HepG2 (cell line): ENCODE measurements at regions not wholly inside any gene's neighbourhood (a gene's known extent, or its start where the extent isn't known, plus 50 kb on each side); places are given as distances from the start of the nearest gene placed in this dataset.

Source experiments
- ATAC-seq: fragments of 200-7000 bp; cut with Tn5 transposase; 3 replicates; pipeline ENCODE4 v1.9.1; 2020; ENCODE audit warnings: mild to moderate bottlenecking, moderate library complexity
- BruUV-seq: library from RNA; stranded (reverse); fragments of 400-500 nt; replicated peaks from 2 replicates; lab custom pipeline; 2021; lab: Mats Ljungman, UMichigan
- CTCF ChIA-PET: fragments of 300-600 bp; formaldehyde crosslinking; extraction: SDS; loops from one replicate; lab custom pipeline; 2021; ENCODE audit warnings: low total read pairs, inconsistent platforms, low intra/inter-chr PET ratio; lab: Yijun Ruan, JAX
- POLR2A ChIA-PET: fragments of 350-600 bp; sonication (Branson Sonifier 250); formaldehyde crosslinking; loops from one replicate; lab custom pipeline; 2020; ENCODE audit warnings: antibody characterized with exemption, inconsistent platforms; lab: Yijun Ruan, JAX
- DNase-seq: peaks from one replicate; pipeline ENCODE4 v3.0.0-alpha.2; 2015; ENCODE audit warnings: low spot score
- FAIRE-seq: peaks from 3 replicates; lab custom pipeline; 2011; peaks lifted over from hg19 to GRCh38; lab: Jason Lieb, UNC
- H2AFZ ChIP-seq: one replicate; pipeline ENCODE4 v1.6.1; 2011; ENCODE audit warnings: low read length, inconsistent platforms
- H3K27ac ChIP-seq: fragments of 300-600 bp; 3 replicates; pipeline ENCODE4 v1.8.0; 2011; ENCODE audit warnings: mixed run types, mild to moderate bottlenecking, mixed read lengths, low read length, inconsistent platforms; ENCODE audit not compliant: insufficient read depth; ENCODE audit errors: extremely low read length
- H3K27me3 ChIP-seq, 2 experiments: fragments of 200-600 bp in 1 of 2; 2 replicates in 1 of 2; 3 replicates in 1 of 2; pipeline versions ENCODE4 v1.6.0 to v1.8.0; 2011; ENCODE audit warnings: low read length in 2 of 2, mild to moderate bottlenecking in 2 of 2, moderate library complexity in 2 of 2, inconsistent platforms in 1 of 2; ENCODE audit not compliant: insufficient read depth in 2 of 2, control insufficient read depth in 1 of 2
- H3K36me3 ChIP-seq, 2 experiments: fragments of 200-600 bp in 1 of 2; replicated peaks in 1 of 2; 2 replicates in 1 of 2; 3 replicates in 1 of 2; pipeline versions ENCODE4 v1.5.1 to v1.8.0; 2011; ENCODE audit warnings: low read length in 2 of 2, inconsistent platforms in 1 of 2; ENCODE audit not compliant: insufficient read depth in 2 of 2, control insufficient read depth in 1 of 2
- H3K4me1 ChIP-seq: 2 replicates; pipeline ENCODE4 v1.5.1; 2012; ENCODE audit warnings: low read length, inconsistent platforms; ENCODE audit not compliant: insufficient read depth
- H3K4me2 ChIP-seq: 2 replicates; pipeline ENCODE4 v1.6.0; 2011; ENCODE audit warnings: low read depth, low read length, inconsistent platforms
- H3K4me3 ChIP-seq, 3 experiments: fragments of 200-600 bp in 1 of 3; sonication (generic), shearing (Covaris generic) in 1 of 3; replicated peaks in 1 of 3; 2 replicates each; pipeline ENCODE4 v1.5.1; 2011 to 2016; ENCODE audit warnings: low read length in 3 of 3, inconsistent platforms in 2 of 3, low read depth in 2 of 3, mild to moderate bottlenecking in 2 of 3, control low read depth in 1 of 3, mixed read lengths in 1 of 3; ENCODE audit not compliant: insufficient read depth in 1 of 3
- H3K79me2 ChIP-seq: one replicate; pipeline ENCODE4 v1.6.1; 2011; ENCODE audit warnings: low read length, inconsistent platforms; ENCODE audit not compliant: insufficient read depth
- H3K9ac ChIP-seq: 2 replicates; pipeline ENCODE4 v1.6.0; 2011; ENCODE audit warnings: mild to moderate bottlenecking, low read depth, low read length, inconsistent platforms; ENCODE audit not compliant: insufficient read depth
- H3K9me3 ChIP-seq: 2 replicates; pipeline ENCODE4 v1.5.1; 2012; ENCODE audit warnings: mild to moderate bottlenecking, low read length
- H4K20me1 ChIP-seq: 2 replicates; pipeline ENCODE4 v1.6.0; 2011; ENCODE audit warnings: inconsistent platforms, mild to moderate bottlenecking, low read length, moderate library complexity; ENCODE audit not compliant: insufficient read depth
- CENPX ChIP-seq: sonication (generic); formaldehyde crosslinking; IDR thresholded peaks from 2 replicates; pipeline ENCODE4 v1.9.0; 2021; ENCODE audit warnings: mild to moderate bottlenecking, missing genetic modification reagents, moderate library complexity
- EED ChIP-seq: sonication (generic); formaldehyde crosslinking; IDR thresholded peaks from 2 replicates; pipeline ENCODE4 v1.5.0; 2020; ENCODE audit warnings: mild to moderate bottlenecking, missing genetic modification reagents
- ETS1 ChIP-seq: sonication (generic); formaldehyde crosslinking; IDR thresholded peaks from 2 replicates; pipeline ENCODE4 v1.4.0; 2020; ENCODE audit warnings: missing genetic modification reagents
- HNF4A ChIP-seq: sonication (generic); formaldehyde crosslinking; IDR thresholded peaks from 2 replicates; pipeline ENCODE4 v1.4.0; 2020; ENCODE audit warnings: missing genetic modification reagents
- IKZF4 ChIP-seq: sonication (generic); formaldehyde crosslinking; IDR thresholded peaks from 2 replicates; pipeline ENCODE4 v1.5.1; 2020; ENCODE audit warnings: borderline replicate concordance, mild to moderate bottlenecking, low read depth, missing genetic modification reagents; ENCODE audit errors: not compliant biosample characterization
- IRF9 ChIP-seq: sonication (generic); formaldehyde crosslinking; IDR thresholded peaks from 2 replicates; pipeline ENCODE4 v1.8.0; 2022; ENCODE audit warnings: missing genetic modification reagents, mild to moderate bottlenecking, borderline replicate concordance
- ONECUT2 ChIP-seq: sonication (generic); formaldehyde crosslinking; IDR thresholded peaks from 2 replicates; pipeline ENCODE4 v1.4.0; 2020; ENCODE audit warnings: missing genetic modification reagents
- SIN3B ChIP-seq: fragments of 150-350 bp; IDR thresholded peaks from 2 replicates; pipeline ENCODE4 v1.6.1; 2014; ENCODE audit warnings: low read length
- TBL1XR1 ChIP-seq: fragments of 150-350 bp; IDR thresholded peaks from 2 replicates; pipeline ENCODE4 v1.6.1; 2014; ENCODE audit warnings: borderline replicate concordance, low read length; ENCODE audit not compliant: partially characterized antibody
- ZFP1 ChIP-seq: IDR thresholded peaks from 2 replicates; pipeline ENCODE4 v1.6.1; 2016
- ZNF138 ChIP-seq: sonication (generic); formaldehyde crosslinking; IDR thresholded peaks from 2 replicates; pipeline ENCODE4 v1.5.0; 2020; ENCODE audit warnings: mild to moderate bottlenecking, low read depth, missing genetic modification reagents
- ZNF256 ChIP-seq: sonication (generic); formaldehyde crosslinking; conservative IDR thresholded peaks from 2 replicates; pipeline ENCODE4 v1.4.0; 2020; ENCODE audit warnings: missing genetic modification reagents
- ZNF383 ChIP-seq: sonication (generic); formaldehyde crosslinking; IDR thresholded peaks from 2 replicates; pipeline ENCODE4 v1.4.0; 2020; ENCODE audit warnings: missing genetic modification reagents, mild to moderate bottlenecking, borderline replicate concordance
- ZNF431 ChIP-seq: sonication (generic); formaldehyde crosslinking; IDR thresholded peaks from 2 replicates; pipeline ENCODE4 v1.9.0; 2022; ENCODE audit warnings: missing genetic modification reagents, low read depth, mild to moderate bottlenecking, borderline replicate concordance
- ZNF572 ChIP-seq: sonication (generic); formaldehyde crosslinking; IDR thresholded peaks from 2 replicates; pipeline ENCODE4 v1.5.1; 2020; ENCODE audit warnings: mild to moderate bottlenecking, missing genetic modification reagents
- ZNF597 ChIP-seq: sonication (generic); formaldehyde crosslinking; IDR thresholded peaks from 2 replicates; pipeline ENCODE4 v1.5.0; 2020; ENCODE audit warnings: missing genetic modification reagents
- ZNF605 ChIP-seq: sonication (generic); formaldehyde crosslinking; IDR thresholded peaks from 2 replicates; pipeline ENCODE4 v1.8.0; 2022; ENCODE audit warnings: mild to moderate bottlenecking, missing genetic modification reagents
- ZNF710 ChIP-seq: sonication (generic); formaldehyde crosslinking; IDR thresholded peaks from 2 replicates; pipeline ENCODE4 v1.5.0; 2020; ENCODE audit warnings: mild to moderate bottlenecking, missing genetic modification reagents, borderline replicate concordance
- ZNF784 ChIP-seq: sonication (generic); formaldehyde crosslinking; IDR thresholded peaks from 2 replicates; pipeline ENCODE4 v1.5.1; 2020; ENCODE audit warnings: missing genetic modification reagents, mild to moderate bottlenecking, borderline replicate concordance
- ZSCAN25 ChIP-seq: sonication (generic); formaldehyde crosslinking; IDR thresholded peaks from 2 replicates; pipeline ENCODE4 v1.8.0; 2022; ENCODE audit warnings: mild to moderate bottlenecking, missing genetic modification reagents
- WGBS: methylation state at CpG from one replicate; pipeline ENCODE4 v1.1.6; 2017; ENCODE audit warnings: low lambda C conversion rate; 5-methylcytosine and 5-hydroxymethylcytosine counted together
- in situ Hi-C: cut with HindIII; loops from 2 replicates; pipeline ENCODE4 v1.10.0; 2017; ENCODE audit warnings: low pct_unique_long_range_greater_than_20kb; ENCODE audit not compliant: extremely low pct_ligation_motif_present
- intact Hi-C: fragments of 100-400 bp; cut with micrococcal nuclease; formaldehyde crosslinking; loops from one replicate; pipeline ENCODE4 v1.10.0; 2022; ENCODE audit not compliant: unreplicated experiment

GRCh38 chr12:70150230-70150629, 93.0 kb upstream of the CNOT2 start:
- Histone ChIP-seq H3K27me3 (no peaks in the 10 kb centered on the region), H3K9ac (no peak overlapping the region), H2AFZ (no peak overlapping the region), H3K9me3 (peaks cover 14% of the 10 kb centered on the region), H3K4me3 (no peak overlapping the region), H3K4me1 (no peaks in the 10 kb centered on the region), H3K4me2 (no peak overlapping the region), H3K79me2 (no peaks in the 10 kb centered on the region), H3K36me3 (no peaks in the 10 kb centered on the region), H4K20me1 (no peaks in the 10 kb centered on the region), H3K27ac (no peak overlapping the region)
- ChIA-PET CTCF (no interaction called here), POLR2A (no interaction called here)
- TF ChIP-seq ZNF605: no peak
- TF ChIP-seq ETS1 (CRISPR knock-in tag): no peak
- TF ChIP-seq ZNF784 (CRISPR knock-in tag): no peak
- TF ChIP-seq ZFP1: no peak
- no peak for TF ChIP-seq CENPX (CRISPR knock-in tag)
- no peak for TF ChIP-seq ZNF710 (CRISPR knock-in tag)
- TF ChIP-seq IRF9 (CRISPR knock-in tag): no peak
- TF ChIP-seq ONECUT2 (CRISPR knock-in tag): no peak
- no peak for TF ChIP-seq HNF4A (CRISPR knock-in tag)
- no peak for TF ChIP-seq ZSCAN25 (CRISPR knock-in tag)
- no peak for TF ChIP-seq ZNF597 (CRISPR knock-in tag)
- TF ChIP-seq SIN3B: no peak
- TF ChIP-seq ZNF572: no peak
- TF ChIP-seq EED: no peak
- no peak for TF ChIP-seq ZNF383 (CRISPR knock-in tag)
- TF ChIP-seq ZNF138 (CRISPR knock-in tag): no peak
- no peak for TF ChIP-seq TBL1XR1
- no peak for TF ChIP-seq IKZF4
- TF ChIP-seq ZNF431 (CRISPR knock-in tag): no peak
- TF ChIP-seq ZNF256 (CRISPR knock-in tag): no peak
- BruUV-seq: no TSS peak
- 5% methylated on average over 2 of the region's 2 CpGs for WGBS
- in situ Hi-C loops (no loop called here), intact Hi-C loops (no loop called here)
- no peak for FAIRE-seq
- DNase-seq: no peak
- ATAC-seq: no peak
